Transverse colon (tissue), 4 donors: ENCODE measurements at regions not wholly inside any gene's neighbourhood (a gene's known extent, or its start where the extent isn't known, plus 50 kb on each side); places are given as distances from the start of the nearest gene placed in this dataset.

Experiments
- DNase-seq: peaks from one replicate; pipeline ENCODE4 v3.0.0-alpha.2; 2019
- H3K27ac ChIP-seq, 4 donors: fragments of 200-600 bp; sonication (generic); 2 replicates each; pipeline ENCODE4 v1.5.1; 2016 to 2018; ENCODE audit warnings: inconsistent platforms in 4 of 4
- H3K27me3 ChIP-seq: fragments of 200-600 bp; sonication (generic); 2 replicates; pipeline ENCODE4 v1.5.1; 2017; ENCODE audit warnings: inconsistent platforms
- H3K36me3 ChIP-seq, 4 donors: fragments of 200-600 bp; sonication (generic); 2 replicates each; pipeline ENCODE4 v1.5.1; 2017 to 2019; ENCODE audit warnings: inconsistent platforms in 4 of 4
- H3K4me1 ChIP-seq, 4 donors: fragments of 200-600 bp; sonication (generic); 2 replicates each; pipeline ENCODE4 v1.5.1; 2017 to 2020; ENCODE audit warnings: inconsistent platforms in 4 of 4
- H3K4me3 ChIP-seq, 4 donors: fragments of 200-600 bp; sonication (generic); 1 replicate in 1 of 4; 2 replicates in 3 of 4; pipeline versions ENCODE4 v1.5.1 to v1.6.1; 2017 to 2019; ENCODE audit warnings: inconsistent platforms in 4 of 4
- H3K9me3 ChIP-seq, 2 donors: fragments of 200-600 bp; sonication (generic); 2 replicates each; pipeline ENCODE4 v1.5.1; 2017 to 2019; ENCODE audit warnings: inconsistent platforms in 2 of 2
- CTCF ChIP-seq, 5 experiments: fragments of 200-600 bp in 3 of 5; fragments of 450-650 bp in 2 of 5; sonication (generic) in 3 of 5; IDR thresholded peaks; 1 replicate in 2 of 5; 2 replicates in 3 of 5; pipeline ENCODE4 v1.5.1; 2016 to 2017; ENCODE audit warnings: antibody characterized with exemption in 5 of 5, inconsistent platforms in 3 of 5, mild to moderate bottlenecking in 2 of 5, moderate library complexity in 1 of 5
- EP300 ChIP-seq: sonication (generic); formaldehyde crosslinking; IDR thresholded peaks from one replicate; pipeline ENCODE4 v1.6.1; 2017; ENCODE audit warnings: antibody characterized with exemption, low read depth
- POLR2A ChIP-seq: fragments of 450-650 bp; IDR thresholded peaks from one replicate; pipeline ENCODE4 v1.6.1; 2016; ENCODE audit warnings: antibody characterized with exemption, mild to moderate bottlenecking, moderate library complexity
- POLR2AphosphoS5 ChIP-seq, 3 donors: sonication (generic); formaldehyde crosslinking; IDR thresholded peaks; one replicate each; pipeline ENCODE4 v1.6.1; 2016; ENCODE audit warnings: antibody characterized with exemption in 3 of 3
- WGBS, 2 donors: methylation state at CpG; one replicate each; pipeline ENCODE4 v1.1.5; 2018; ENCODE audit warnings: low coverage in 1 of 2; 5-methylcytosine and 5-hydroxymethylcytosine counted together
- in situ Hi-C, 4 donors: fragments of 200-750 bp; cut with MboI; loops; one replicate each; pipeline versions ENCODE4 v1.15.0 to v1.15.1; 2017; ENCODE audit warnings: low sequenced_read_pairs in 3 of 4, low pct_ligation_motif_present in 1 of 4, low pct_unique_long_range_greater_than_20kb in 1 of 4
- intact Hi-C: fragments of 100-400 bp; cut with DNase I; formaldehyde crosslinking; loops from one replicate; pipeline ENCODE4 v1.15.1; 2023; ENCODE audit warnings: low total_unique reads

GRCh38 chr18:71598374-71598773 lies 945.8 kb downstream of the CBLN2 start:
- Histone ChIP-seq H3K4me1 (no peaks in the 10 kb centered on the region), H3K9me3 (no peaks in the 10 kb centered on the region), H3K27ac (no peak overlapping the region), H3K27me3 (no peaks in the 10 kb centered on the region), H3K36me3 (no peaks in the 10 kb centered on the region), H3K4me3 (no peak overlapping the region)
- no peak for DNase-seq
- TF ChIP-seq POLR2AphosphoS5 (IDR thresholded peaks at IDR 0.05) (no peak), CTCF (IDR thresholded peaks at IDR 0.05) (no peak), EP300 (no peak)
- 38 to 40% methylated on average over 1 of the region's 1 CpG for WGBS, 2 donors
- in situ Hi-C loops: no loop called here
- intact Hi-C loops: no loop called here

- Histone ChIP-seq H3K9me3 (no peaks in the 10 kb centered on the region), H3K27me3 (no peaks in the 10 kb centered on the region), H3K4me1 (no peaks in the 10 kb centered on the region), H3K36me3 (no peaks in the 10 kb centered on the region), H3K4me3 (no peak overlapping the region), H3K27ac (no peak overlapping the region)
- TF ChIP-seq EP300: no peak
- DNase-seq: no peak
- in situ Hi-C loops: no loop called here
- intact Hi-C loops: no loop called here
- whole genome bisulfite sequencing, 2 donors: 45 to 56% methylated on average over 1 of the region's 1 CpG
These were observed 946.9 kb downstream of the CBLN2 start for GRCh38 chr18:71597219-71597618.

- no peak for DNase-seq
- H3K27ac ChIP-seq: no peak overlapping the region
- no peak overlapping the region for H3K4me3 ChIP-seq
- 58 to 69% methylated on average over 3 to 4 of the region's 4 CpGs for WGBS, 2 donors
- H3K9me3 ChIP-seq: no peaks in the 10 kb centered on the region
- H3K4me1 ChIP-seq: peaks cover 0 to 2% (median 0%) of the 10 kb centered on the region in 4 donors
- in situ Hi-C loops (no loop called here), intact Hi-C loops (no loop called here)
- no peaks in the 10 kb centered on the region for H3K27me3 ChIP-seq
- TF ChIP-seq CTCF (IDR thresholded peaks at IDR 0.05) (no peak), POLR2AphosphoS5 (IDR thresholded peaks at IDR 0.05) (no peak), EP300 (no peak), POLR2A (no peak)
- no peaks in the 10 kb centered on the region for H3K36me3 ChIP-seq
These were observed 960.9 kb downstream of the CBLN2 start for GRCh38 chr18:71583252-71583651.

GRCh38 chr18:71554686-71555085 lies 989.5 kb downstream of the CBLN2 start:
- no peak for DNase-seq
- in situ Hi-C loops (no loop called here), intact Hi-C loops (loop anchor here (5.0 kb wide), 1 partner anchor 1627 kb away; no protein-coding TSS in a partner anchor)
- no peaks in the 10 kb centered on the region for H3K27me3 ChIP-seq
- H3K4me1 ChIP-seq: no peaks in the 10 kb centered on the region
- no peak overlapping the region for H3K27ac ChIP-seq
- WGBS, 2 donors: 46 to 69% methylated on average over 2 of the region's 2 CpGs
- H3K36me3 ChIP-seq: no peaks in the 10 kb centered on the region
- H3K9me3 ChIP-seq: no peaks in the 10 kb centered on the region
- no peak for TF ChIP-seq EP300
- TF ChIP-seq POLR2A: no peak
- no peak for TF ChIP-seq POLR2AphosphoS5 (IDR thresholded peaks at IDR 0.05)
- TF ChIP-seq CTCF (IDR thresholded peaks at IDR 0.05): no peak
- no peak overlapping the region for H3K4me3 ChIP-seq

GRCh38 chr18:71541643-71542042 lies 1002.5 kb downstream of the CBLN2 start:
- TF ChIP-seq EP300: no peak
- TF ChIP-seq POLR2AphosphoS5 (IDR thresholded peaks at IDR 0.05): no peak
- no peak for TF ChIP-seq POLR2A
- no peak for TF ChIP-seq CTCF (IDR thresholded peaks at IDR 0.05)
- in situ Hi-C loops: no loop called here
- Histone ChIP-seq H3K4me1 (no peaks in the 10 kb centered on the region), H3K4me3 (no peak overlapping the region), H3K27me3 (no peaks in the 10 kb centered on the region), H3K9me3 (no peaks in the 10 kb centered on the region), H3K36me3 (no peaks in the 10 kb centered on the region), H3K27ac (no peak overlapping the region)
- WGBS, 2 donors: 73 to 80% methylated on average over 1 to 3 of the region's 3 CpGs
- intact Hi-C loops: no loop called here
- DNase-seq: no peak
